ENCODE measurements at regions not wholly inside any gene's neighbourhood (a gene's known extent, or its start where the extent isn't known, plus 50 kb on each side); places are given as distances from the start of the nearest gene placed in this dataset.
"Not testable (repeated sequence)": the region's sequence is repeated elsewhere in the genome, so short reads cannot be mapped to it uniquely, and the experiment has no call there.

DNA sequence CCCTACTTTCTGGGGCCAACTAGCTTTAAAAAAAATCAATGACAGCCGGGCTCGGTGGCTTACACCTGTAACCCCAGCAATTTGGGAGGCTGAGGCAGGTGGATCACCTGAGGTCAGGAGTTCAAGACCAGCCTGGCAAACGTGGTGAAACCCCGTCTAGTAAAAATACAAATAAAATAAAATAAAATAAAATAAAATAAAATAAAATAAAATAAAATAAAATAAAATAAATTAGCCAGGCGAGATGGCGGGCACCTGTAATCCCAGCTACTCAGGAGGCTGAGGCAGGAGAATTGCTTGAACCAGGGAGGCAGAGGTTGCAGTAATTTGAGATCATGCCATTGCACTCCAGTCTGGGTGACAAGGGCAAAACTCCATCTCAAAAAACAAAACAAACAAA is 443.9 kb upstream of the CDH10 start:
- not testable (repeated sequence) for H4K20me1 ChIP-seq (ENCODE audit: insufficient read depth, low read depth, low read length); H2AFZ ChIP-seq (ENCODE audit: low read length); H3K36me3 ChIP-seq (ENCODE audit: insufficient read depth, low read length); H3K4me2 ChIP-seq (ENCODE audit: low read depth, low read length, poor library complexity, severe bottlenecking); H3K27ac ChIP-seq (ENCODE audit: low read length); H3K9me3 ChIP-seq (ENCODE audit: low read length); H3K9me2 ChIP-seq (replicated peaks; ENCODE audit: insufficient read depth, low read length); H3K27me3 ChIP-seq (ENCODE audit: low read length); H3K79me2 ChIP-seq (ENCODE audit: low read length); H3K9ac ChIP-seq (ENCODE audit: low read length); DNase-seq; H3K4me3 ChIP-seq (ENCODE audit: low read length); H3K4me1 ChIP-seq (ENCODE audit: low read length)

DNA sequence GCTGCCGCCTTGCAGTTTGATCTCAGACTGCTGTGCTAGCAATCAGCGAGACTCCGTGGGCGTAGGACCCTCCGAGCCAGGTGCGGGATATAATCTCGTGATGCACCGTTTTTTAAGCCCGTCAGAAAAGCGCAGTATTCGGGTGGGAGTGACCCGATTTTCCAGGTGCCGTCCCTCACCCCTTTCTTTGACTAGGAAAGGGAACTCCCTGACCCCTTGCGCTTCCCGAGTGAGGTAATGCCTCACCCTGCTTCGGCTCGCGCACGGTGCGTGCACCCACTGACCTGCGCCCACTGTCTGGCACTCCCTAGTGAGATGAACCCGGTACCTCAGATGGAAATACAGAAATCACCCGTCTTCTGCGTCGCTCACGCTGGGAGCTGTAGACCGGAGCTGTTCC is 438.5 kb upstream of the CDH10 start:
- not testable (repeated sequence) for H4K20me1 ChIP-seq (ENCODE audit: insufficient read depth, low read depth, low read length); H3K27me3 ChIP-seq (ENCODE audit: low read length); H3K4me2 ChIP-seq (ENCODE audit: low read depth, low read length, poor library complexity, severe bottlenecking); H3K9ac ChIP-seq (ENCODE audit: low read length); H3K4me1 ChIP-seq (ENCODE audit: low read length); H3K79me2 ChIP-seq (ENCODE audit: low read length); H3K9me3 ChIP-seq (ENCODE audit: low read length); H2AFZ ChIP-seq (ENCODE audit: low read length); DNase-seq; H3K27ac ChIP-seq (ENCODE audit: low read length); H3K4me3 ChIP-seq (ENCODE audit: low read length); H3K36me3 ChIP-seq (ENCODE audit: insufficient read depth, low read length); H3K9me2 ChIP-seq (replicated peaks; ENCODE audit: insufficient read depth, low read length)

DNA sequence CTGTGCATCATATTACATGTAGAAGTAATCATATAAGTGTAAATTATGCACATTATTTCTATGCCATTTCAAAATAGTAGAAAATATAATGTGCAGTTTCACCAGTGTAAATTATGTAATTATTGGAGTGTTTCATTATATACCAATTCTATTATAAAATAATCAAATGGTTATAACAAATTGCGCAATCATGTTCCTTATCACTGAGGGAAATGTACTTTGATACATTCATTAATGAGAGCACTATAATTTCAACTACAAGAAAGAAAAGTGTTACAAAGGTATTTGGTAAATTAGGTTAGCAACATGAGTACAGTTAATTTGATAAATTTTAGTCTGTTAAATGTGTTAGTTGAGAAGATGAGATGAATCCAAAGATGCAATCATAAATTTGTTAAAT is 421.5 kb upstream of the CDH10 start:
- Histone ChIP-seq H3K27ac (ENCODE audit: low read length) (no peak overlapping the region), H2AFZ (ENCODE audit: low read length) (no peak overlapping the region), H3K9me3 (ENCODE audit: low read length) (0 out of 2 replicates have a peak, but pooled peaks cover 4% of the 10 kb centered on the region), H4K20me1 (ENCODE audit: insufficient read depth, low read depth, low read length) (no peaks in the 10 kb centered on the region), H3K9ac (ENCODE audit: low read length) (no peak overlapping the region), H3K79me2 (ENCODE audit: low read length) (no peaks in the 10 kb centered on the region), H3K4me3 (ENCODE audit: low read length) (no peak overlapping the region), H3K36me3 (ENCODE audit: insufficient read depth, low read length) (no peaks in the 10 kb centered on the region), H3K4me1 (ENCODE audit: low read length) (no peaks in the 10 kb centered on the region), H3K9me2 (replicated peaks; ENCODE audit: insufficient read depth, low read length) (no peaks in the 10 kb centered on the region), H3K27me3 (ENCODE audit: low read length) (no peaks in the 10 kb centered on the region), H3K4me2 (ENCODE audit: low read depth, low read length, poor library complexity, severe bottlenecking) (no peak overlapping the region)
- DNase-seq: no peak

DNA sequence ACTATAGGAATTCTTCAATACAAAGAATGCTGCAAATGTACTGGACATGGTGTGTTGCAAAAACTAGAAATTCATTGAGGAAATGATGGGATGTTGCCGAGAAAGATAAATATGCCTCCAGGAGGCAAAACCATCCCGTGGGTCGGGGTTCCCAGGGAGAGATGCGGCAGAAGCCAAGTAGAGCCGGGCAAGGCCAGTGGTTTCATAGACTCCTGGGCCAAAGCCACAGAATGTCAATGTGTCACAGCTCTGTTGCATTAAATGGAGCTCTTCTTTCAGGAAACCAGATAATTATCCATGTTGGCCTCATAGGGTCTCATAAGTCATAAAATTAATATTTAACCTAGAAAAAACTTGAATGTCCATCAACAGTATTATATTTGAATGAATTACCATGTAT is 419.5 kb upstream of the CDH10 start:
- Histone ChIP-seq H4K20me1 (ENCODE audit: insufficient read depth, low read depth, low read length) (no peaks in the 10 kb centered on the region), H3K27me3 (ENCODE audit: low read length) (no peaks in the 10 kb centered on the region), H3K4me3 (ENCODE audit: low read length) (no peak overlapping the region), H3K4me2 (ENCODE audit: low read depth, low read length, poor library complexity, severe bottlenecking) (no peak overlapping the region), H2AFZ (ENCODE audit: low read length) (no peak overlapping the region), H3K79me2 (ENCODE audit: low read length) (no peaks in the 10 kb centered on the region), H3K9ac (ENCODE audit: low read length) (no peak overlapping the region), H3K27ac (ENCODE audit: low read length) (no peak overlapping the region), H3K36me3 (ENCODE audit: insufficient read depth, low read length) (no peaks in the 10 kb centered on the region), H3K9me2 (replicated peaks; ENCODE audit: insufficient read depth, low read length) (no peaks in the 10 kb centered on the region), H3K9me3 (ENCODE audit: low read length) (0 out of 2 replicates have a peak, but pooled peaks cover 4% of the 10 kb centered on the region), H3K4me1 (ENCODE audit: low read length) (no peaks in the 10 kb centered on the region)
- no peak for DNase-seq

DNA sequence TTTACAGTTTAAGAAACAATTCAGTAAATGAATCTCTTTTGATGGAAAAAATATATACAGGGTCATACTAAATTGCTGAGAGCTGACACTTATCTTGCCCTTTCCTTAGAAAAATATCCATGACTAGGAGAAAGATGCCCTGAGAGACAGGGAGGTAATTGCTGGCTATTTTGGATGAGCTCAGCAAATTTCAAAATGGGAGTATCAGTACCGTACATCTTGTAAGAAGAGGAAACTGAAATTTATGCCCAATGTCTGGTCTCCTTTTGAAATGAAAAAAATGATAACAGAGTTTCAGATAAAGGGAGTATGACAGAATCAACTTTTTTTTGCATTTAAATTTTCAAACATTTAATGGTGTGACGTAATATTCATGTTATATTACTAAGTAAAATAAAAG is 415.8 kb upstream of the CDH10 start:
- H3K9me2 ChIP-seq (replicated peaks; ENCODE audit: insufficient read depth, low read length): no peaks in the 10 kb centered on the region
- H3K79me2 ChIP-seq (ENCODE audit: low read length): no peaks in the 10 kb centered on the region
- H3K36me3 ChIP-seq (ENCODE audit: insufficient read depth, low read length): no peaks in the 10 kb centered on the region
- H3K4me2 ChIP-seq (ENCODE audit: low read depth, low read length, poor library complexity, severe bottlenecking): no peak overlapping the region
- no peak for DNase-seq
- H3K9me3 ChIP-seq (ENCODE audit: low read length): 0 out of 2 replicates have a peak, but pooled peaks cover 4% of the 10 kb centered on the region
- H3K4me1 ChIP-seq (ENCODE audit: low read length): no peaks in the 10 kb centered on the region
- H3K27me3 ChIP-seq (ENCODE audit: low read length): no peaks in the 10 kb centered on the region
- H3K4me3 ChIP-seq (ENCODE audit: low read length): no peak overlapping the region
- no peak overlapping the region for H3K9ac ChIP-seq (ENCODE audit: low read length)
- no peak overlapping the region for H2AFZ ChIP-seq (ENCODE audit: low read length)
- H3K27ac ChIP-seq (ENCODE audit: low read length): no peak overlapping the region
- no peaks in the 10 kb centered on the region for H4K20me1 ChIP-seq (ENCODE audit: insufficient read depth, low read depth, low read length)

DNA sequence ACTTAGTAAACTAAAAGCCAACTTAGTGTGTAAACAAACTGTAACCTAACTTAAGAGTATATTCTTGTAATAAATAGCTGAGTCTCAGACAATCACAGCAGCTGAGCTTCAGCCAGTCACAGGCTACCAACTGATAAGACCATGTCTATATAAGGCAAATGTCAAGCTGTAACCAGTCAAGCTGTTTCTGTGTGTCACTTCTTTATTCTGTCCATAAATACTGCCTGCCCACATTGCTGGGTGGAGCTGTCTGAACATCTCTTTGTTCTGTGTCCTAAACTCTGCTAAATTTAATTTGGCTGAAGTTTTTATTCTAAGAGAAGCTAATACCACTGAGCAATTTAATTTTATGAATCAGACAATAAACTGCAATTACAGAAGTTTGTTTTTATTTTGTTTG is 412.1 kb upstream of the CDH10 start:
- DNase-seq: no peak
- Histone ChIP-seq H3K9me2 (replicated peaks; ENCODE audit: insufficient read depth, low read length) (no peaks in the 10 kb centered on the region), H3K79me2 (ENCODE audit: low read length) (no peaks in the 10 kb centered on the region), H3K27me3 (ENCODE audit: low read length) (no peaks in the 10 kb centered on the region), H3K4me2 (ENCODE audit: low read depth, low read length, poor library complexity, severe bottlenecking) (no peak overlapping the region), H3K9me3 (ENCODE audit: low read length) (no peaks in the 10 kb centered on the region; the same call in 1 of the 2 replicates), H3K27ac (ENCODE audit: low read length) (no peak overlapping the region), H2AFZ (ENCODE audit: low read length) (no peak overlapping the region), H3K4me3 (ENCODE audit: low read length) (no peak overlapping the region), H3K36me3 (ENCODE audit: insufficient read depth, low read length) (no peaks in the 10 kb centered on the region), H3K4me1 (ENCODE audit: low read length) (no peaks in the 10 kb centered on the region), H4K20me1 (ENCODE audit: insufficient read depth, low read depth, low read length) (no peaks in the 10 kb centered on the region), H3K9ac (ENCODE audit: low read length) (no peak overlapping the region)

DNA sequence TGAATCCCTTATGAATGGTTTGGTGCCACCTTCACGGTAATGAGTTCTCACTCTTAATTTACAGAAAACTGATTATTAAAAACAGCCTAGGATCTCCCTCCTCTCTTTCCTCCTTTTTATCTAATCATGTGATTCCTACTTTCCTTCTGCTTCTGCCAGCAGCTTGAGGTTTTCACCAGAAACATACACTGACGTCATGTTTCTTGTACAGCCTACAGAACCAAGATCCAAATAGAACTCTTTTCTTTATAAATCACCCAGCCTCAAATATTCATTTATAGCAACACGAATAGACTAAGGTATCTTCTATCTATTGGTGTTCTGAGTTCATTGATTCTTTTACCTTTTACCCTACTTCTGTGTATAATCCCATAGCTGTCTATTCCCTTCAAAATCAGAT is 388.9 kb upstream of the CDH10 start:
- no peaks in the 10 kb centered on the region for H3K79me2 ChIP-seq (ENCODE audit: low read length)
- H3K9me2 ChIP-seq (replicated peaks; ENCODE audit: insufficient read depth, low read length): no peaks in the 10 kb centered on the region
- H2AFZ ChIP-seq (ENCODE audit: low read length): no peak overlapping the region
- no peak overlapping the region for H3K4me2 ChIP-seq (ENCODE audit: low read depth, low read length, poor library complexity, severe bottlenecking)
- no peaks in the 10 kb centered on the region for H3K9me3 ChIP-seq (ENCODE audit: low read length)
- H3K27me3 ChIP-seq (ENCODE audit: low read length): no peaks in the 10 kb centered on the region
- H3K9ac ChIP-seq (ENCODE audit: low read length): no peak overlapping the region
- H3K36me3 ChIP-seq (ENCODE audit: insufficient read depth, low read length): no peaks in the 10 kb centered on the region
- DNase-seq: no peak
- no peaks in the 10 kb centered on the region for H3K4me1 ChIP-seq (ENCODE audit: low read length)
- no peak overlapping the region for H3K4me3 ChIP-seq (ENCODE audit: low read length)
- H4K20me1 ChIP-seq (ENCODE audit: insufficient read depth, low read depth, low read length): no peaks in the 10 kb centered on the region
- no peak overlapping the region for H3K27ac ChIP-seq (ENCODE audit: low read length)

DNA sequence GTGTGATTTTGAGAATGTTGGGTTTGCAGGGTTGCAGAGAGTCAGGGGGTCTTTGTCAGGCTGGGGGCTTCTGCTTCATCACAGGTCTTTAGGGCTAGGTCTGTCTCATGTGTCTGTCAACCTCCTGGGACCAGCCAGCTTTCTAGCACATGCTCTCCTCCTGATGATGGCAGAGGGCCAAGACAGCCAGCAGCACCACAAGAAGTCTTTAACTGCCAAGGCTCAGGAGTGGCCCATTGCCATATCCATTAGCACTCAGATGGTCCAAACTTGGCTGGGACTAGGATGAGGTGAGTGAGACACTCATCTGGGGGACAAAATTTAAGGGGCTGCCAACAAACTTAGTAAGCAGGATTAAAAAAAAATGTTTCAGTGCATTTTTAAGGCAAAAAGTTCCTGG is 384.2 kb upstream of the CDH10 start:
- no peak overlapping the region for H2AFZ ChIP-seq (ENCODE audit: low read length)
- no peak overlapping the region for H3K4me3 ChIP-seq (ENCODE audit: low read length)
- no peak for DNase-seq
- H3K36me3 ChIP-seq (ENCODE audit: insufficient read depth, low read length): no peaks in the 10 kb centered on the region
- H3K9me3 ChIP-seq (ENCODE audit: low read length): no peaks in the 10 kb centered on the region
- H3K27ac ChIP-seq (ENCODE audit: low read length): no peak overlapping the region
- no peaks in the 10 kb centered on the region for H4K20me1 ChIP-seq (ENCODE audit: insufficient read depth, low read depth, low read length)
- H3K9me2 ChIP-seq (replicated peaks; ENCODE audit: insufficient read depth, low read length): no peaks in the 10 kb centered on the region
- H3K27me3 ChIP-seq (ENCODE audit: low read length): no peaks in the 10 kb centered on the region
- H3K4me1 ChIP-seq (ENCODE audit: low read length): no peaks in the 10 kb centered on the region
- no peaks in the 10 kb centered on the region for H3K79me2 ChIP-seq (ENCODE audit: low read length)
- no peak overlapping the region for H3K4me2 ChIP-seq (ENCODE audit: low read depth, low read length, poor library complexity, severe bottlenecking)
- no peak overlapping the region for H3K9ac ChIP-seq (ENCODE audit: low read length)

DNA sequence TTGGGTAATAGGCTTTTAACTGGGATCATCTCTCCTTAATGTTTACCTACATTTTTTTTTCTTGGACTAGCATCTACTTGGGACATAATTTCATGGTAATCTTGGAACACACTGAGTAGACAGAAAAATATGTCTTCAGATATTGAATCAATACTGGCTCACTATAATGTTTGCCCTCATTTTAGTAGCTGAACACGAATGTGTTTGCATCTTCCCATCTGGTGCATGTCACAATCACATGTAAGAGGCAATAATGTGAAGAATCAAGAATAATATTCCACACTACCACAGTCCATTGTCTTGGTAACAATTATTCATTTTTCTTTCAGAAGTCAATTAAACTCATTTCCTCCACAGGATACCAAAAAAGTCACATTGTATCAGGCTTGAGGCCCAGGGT is 382.7 kb upstream of the CDH10 start:
- no peaks in the 10 kb centered on the region for H3K9me3 ChIP-seq (ENCODE audit: low read length)

More for the DNA sequence above, 382.7 kb upstream of the CDH10 start:
- Histone ChIP-seq H3K9me2 (replicated peaks; ENCODE audit: insufficient read depth, low read length) (no peaks in the 10 kb centered on the region), H3K36me3 (ENCODE audit: insufficient read depth, low read length) (no peaks in the 10 kb centered on the region), H3K27ac (ENCODE audit: low read length) (no peak overlapping the region), H3K4me3 (ENCODE audit: low read length) (no peak overlapping the region), H3K79me2 (ENCODE audit: low read length) (no peaks in the 10 kb centered on the region), H2AFZ (ENCODE audit: low read length) (no peak overlapping the region), H3K4me2 (ENCODE audit: low read depth, low read length, poor library complexity, severe bottlenecking) (no peak overlapping the region), H4K20me1 (ENCODE audit: insufficient read depth, low read depth, low read length) (no peaks in the 10 kb centered on the region), H3K27me3 (ENCODE audit: low read length) (no peaks in the 10 kb centered on the region), H3K4me1 (ENCODE audit: low read length) (no peaks in the 10 kb centered on the region), H3K9ac (ENCODE audit: low read length) (no peak overlapping the region)
- DNase-seq: no peak
